Stomach (tissue), 4 donors: ENCODE measurements at regions not wholly inside any gene's neighbourhood (a gene's known extent, or its start where the extent isn't known, plus 50 kb on each side); places are given as distances from the start of the nearest gene placed in this dataset.
"Not testable (repeated sequence)": the region's sequence is repeated elsewhere in the genome, so short reads cannot be mapped to it uniquely, and the experiment has no call there.

Source experiments
- POLR2AphosphoS5 ChIP-seq, 3 donors: sonication (generic); formaldehyde crosslinking; IDR thresholded peaks; one replicate each; pipeline ENCODE4 v1.6.1; 2016; ENCODE audit warnings: antibody characterized with exemption in 3 of 3
- TF ChIP-seq, protein P1 (sequence below), 7 experiments: fragments of 450-650 bp in 4 of 7; fragments of 200-600 bp in 3 of 7; sonication (generic) in 3 of 7; IDR thresholded peaks; one replicate each; pipeline ENCODE4 v1.5.1; 2016 to 2019; ENCODE audit warnings: antibody characterized with exemption in 7 of 7, control low read depth in 2 of 7, mild to moderate bottlenecking in 1 of 7

DNA sequence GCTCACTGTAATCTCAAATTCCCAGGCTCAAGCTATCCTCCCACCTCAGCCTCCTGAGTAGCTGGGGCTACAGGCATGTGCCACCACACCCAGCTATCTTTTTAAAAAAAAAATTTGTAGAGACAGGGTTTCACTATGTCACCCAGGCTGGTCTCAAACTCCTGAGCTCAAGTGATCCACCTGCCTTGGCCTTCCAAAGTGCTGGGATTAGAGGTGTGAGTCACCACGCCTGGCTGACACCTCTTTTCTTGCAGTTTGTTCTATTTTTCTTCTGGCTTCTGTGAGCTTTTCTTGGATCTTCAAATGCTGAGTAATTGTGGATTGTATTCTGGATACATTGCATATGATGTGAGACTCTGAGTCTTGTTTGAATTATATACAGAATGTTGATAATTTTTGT lies 137.3 kb upstream of the GK2 start:
- TF ChIP-seq, protein P1, sequence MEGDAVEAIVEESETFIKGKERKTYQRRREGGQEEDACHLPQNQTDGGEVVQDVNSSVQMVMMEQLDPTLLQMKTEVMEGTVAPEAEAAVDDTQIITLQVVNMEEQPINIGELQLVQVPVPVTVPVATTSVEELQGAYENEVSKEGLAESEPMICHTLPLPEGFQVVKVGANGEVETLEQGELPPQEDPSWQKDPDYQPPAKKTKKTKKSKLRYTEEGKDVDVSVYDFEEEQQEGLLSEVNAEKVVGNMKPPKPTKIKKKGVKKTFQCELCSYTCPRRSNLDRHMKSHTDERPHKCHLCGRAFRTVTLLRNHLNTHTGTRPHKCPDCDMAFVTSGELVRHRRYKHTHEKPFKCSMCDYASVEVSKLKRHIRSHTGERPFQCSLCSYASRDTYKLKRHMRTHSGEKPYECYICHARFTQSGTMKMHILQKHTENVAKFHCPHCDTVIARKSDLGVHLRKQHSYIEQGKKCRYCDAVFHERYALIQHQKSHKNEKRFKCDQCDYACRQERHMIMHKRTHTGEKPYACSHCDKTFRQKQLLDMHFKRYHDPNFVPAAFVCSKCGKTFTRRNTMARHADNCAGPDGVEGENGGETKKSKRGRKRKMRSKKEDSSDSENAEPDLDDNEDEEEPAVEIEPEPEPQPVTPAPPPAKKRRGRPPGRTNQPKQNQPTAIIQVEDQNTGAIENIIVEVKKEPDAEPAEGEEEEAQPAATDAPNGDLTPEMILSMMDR (IDR thresholded peaks at IDR 0.05), result not testable (repeated sequence)
- TF ChIP-seq POLR2AphosphoS5 (IDR thresholded peaks at IDR 0.05), result not testable (repeated sequence)
